CD4-positive, alpha-beta T cell (primary cell): ENCODE measurements at regions not wholly inside any gene's neighbourhood (a gene's known extent, or its start where the extent isn't known, plus 50 kb on each side); places are given as distances from the start of the nearest gene placed in this dataset.
"Not testable (repeated sequence)": the region's sequence is repeated elsewhere in the genome, so short reads cannot be mapped to it uniquely, and the experiment has no call there.

Source experiments
- ATAC-seq: fragments of 200-7000 bp; cut with Tn5 transposase; one replicate; pipeline ENCODE4 v1.10.0; 2022; ENCODE audit warnings: mild to moderate bottlenecking; ENCODE audit not compliant: poor library complexity
- CTCF ChIA-PET: fragments of 350-600 bp; sonication (Branson Sonifier 250); formaldehyde crosslinking; loops from one replicate; lab custom pipeline; 2021; ENCODE audit warnings: antibody characterized with exemption, inconsistent platforms; lab: Charles Lee
- POLR2A ChIA-PET: fragments of 350-600 bp; sonication (Branson Sonifier 250); formaldehyde crosslinking; loops from one replicate; lab custom pipeline; 2021; ENCODE audit warnings: antibody characterized with exemption, inconsistent platforms; lab: Charles Lee
- DNase-seq, 14 experiments: peaks; one replicate each; pipeline ENCODE4 v3.0.0-alpha.2; 2013 to 2020; ENCODE audit warnings: mixed read lengths in 2 of 14
- H3K27ac ChIP-seq, 2 donors: one replicate each; pipeline versions ENCODE4 v1.5.1 to v1.7.0; 2013; ENCODE audit warnings: low read length in 2 of 2, low read depth in 1 of 2, mild to moderate bottlenecking in 1 of 2
- H3K27me3 ChIP-seq, 2 experiments: 1 replicate in 1 of 2; 2 replicates in 1 of 2; pipeline versions ENCODE4 v1.6.1 to v1.7.0; 2013; ENCODE audit warnings: low read length in 2 of 2, control low read depth in 1 of 2, mild to moderate bottlenecking in 1 of 2, moderate library complexity in 1 of 2; ENCODE audit not compliant: insufficient read depth in 2 of 2, control insufficient read depth in 1 of 2
- H3K36me3 ChIP-seq: one replicate; pipeline ENCODE4 v1.6.1; 2013; ENCODE audit warnings: low read length, control low read depth; ENCODE audit not compliant: insufficient read depth
- H3K4me1 ChIP-seq: one replicate; pipeline ENCODE4 v1.6.1; 2013; ENCODE audit warnings: low read length, control low read depth; ENCODE audit not compliant: insufficient read depth
- H3K4me3 ChIP-seq: one replicate; pipeline ENCODE4 v1.5.1; 2013; ENCODE audit warnings: mild to moderate bottlenecking, low read length, moderate library complexity
- H3K9me3 ChIP-seq, 2 experiments: 1 replicate in 1 of 2; 2 replicates in 1 of 2; pipeline versions ENCODE4 v1.6.1 to v1.7.0; 2013; ENCODE audit warnings: low read length in 2 of 2, mild to moderate bottlenecking in 2 of 2, control low read depth in 1 of 2, moderate library complexity in 1 of 2; ENCODE audit not compliant: control insufficient read depth in 1 of 2, insufficient read depth in 1 of 2
- H3K27ac Mint-ChIP-seq: one replicate; pipeline ENCODE4 v1.8.0; 2020; ENCODE audit warnings: mixed read lengths
- H3K27me3 Mint-ChIP-seq: one replicate; pipeline ENCODE4 v1.8.0; 2021; ENCODE audit warnings: mixed read lengths
- H3K36me3 Mint-ChIP-seq: one replicate; pipeline ENCODE4 v1.8.0; 2021; ENCODE audit warnings: low read depth, mixed read lengths
- H3K4me1 Mint-ChIP-seq: one replicate; pipeline ENCODE4 v1.8.0; 2021; ENCODE audit warnings: low read depth, mixed read lengths
- H3K4me3 Mint-ChIP-seq: one replicate; pipeline ENCODE4 v1.8.0; 2020; ENCODE audit warnings: mild to moderate bottlenecking, mixed read lengths
- H3K9me3 Mint-ChIP-seq: one replicate; pipeline ENCODE4 v1.8.0; 2020; ENCODE audit warnings: mixed read lengths
- intact Hi-C, 2 experiments: fragments of 100-400 bp; cut with DNase I in 1 of 2; cut with micrococcal nuclease in 1 of 2; formaldehyde crosslinking; loops; one replicate each; pipeline versions ENCODE4 v1.15.1 to v1.9.0; 2023 to 2025; cut with DNase I, micrococcal nuclease
- TF ChIP-seq, protein P1 (sequence below): fragments of 200-600 bp; IDR thresholded peaks from one replicate; pipeline ENCODE4 v1.8.0; 2022; ENCODE audit warnings: antibody characterized with exemption, mild to moderate bottlenecking

GRCh38 chr12:92061061-92061460 is 84.6 kb downstream of the BTG1 start:
- Histone ChIP-seq H3K9me3 (no peaks in the 10 kb centered on the region), H3K36me3 (no peaks in the 10 kb centered on the region), H3K27me3 (no peaks in the 10 kb centered on the region), H3K27ac (no peak overlapping the region), H3K4me1 (peaks cover 31% of the 10 kb centered on the region), H3K4me3 (no peak overlapping the region)
- intact Hi-C loops, result no loop called here
- H3K27ac Mint-ChIP-seq, result peak overlapping the region; percentile 90
- ChIA-PET POLR2A (no interaction called here), CTCF (no interaction called here)
- TF ChIP-seq, protein P1, sequence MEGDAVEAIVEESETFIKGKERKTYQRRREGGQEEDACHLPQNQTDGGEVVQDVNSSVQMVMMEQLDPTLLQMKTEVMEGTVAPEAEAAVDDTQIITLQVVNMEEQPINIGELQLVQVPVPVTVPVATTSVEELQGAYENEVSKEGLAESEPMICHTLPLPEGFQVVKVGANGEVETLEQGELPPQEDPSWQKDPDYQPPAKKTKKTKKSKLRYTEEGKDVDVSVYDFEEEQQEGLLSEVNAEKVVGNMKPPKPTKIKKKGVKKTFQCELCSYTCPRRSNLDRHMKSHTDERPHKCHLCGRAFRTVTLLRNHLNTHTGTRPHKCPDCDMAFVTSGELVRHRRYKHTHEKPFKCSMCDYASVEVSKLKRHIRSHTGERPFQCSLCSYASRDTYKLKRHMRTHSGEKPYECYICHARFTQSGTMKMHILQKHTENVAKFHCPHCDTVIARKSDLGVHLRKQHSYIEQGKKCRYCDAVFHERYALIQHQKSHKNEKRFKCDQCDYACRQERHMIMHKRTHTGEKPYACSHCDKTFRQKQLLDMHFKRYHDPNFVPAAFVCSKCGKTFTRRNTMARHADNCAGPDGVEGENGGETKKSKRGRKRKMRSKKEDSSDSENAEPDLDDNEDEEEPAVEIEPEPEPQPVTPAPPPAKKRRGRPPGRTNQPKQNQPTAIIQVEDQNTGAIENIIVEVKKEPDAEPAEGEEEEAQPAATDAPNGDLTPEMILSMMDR, result no peak
- H3K27me3 Mint-ChIP-seq, result no peaks in the 10 kb centered on the region
- H3K4me1 Mint-ChIP-seq, result peaks cover 99% of the 10 kb centered on the region
- ATAC-seq (no peak), DNase-seq (no peak)
- H3K36me3 Mint-ChIP-seq, result peaks cover 13% of the 10 kb centered on the region
- no peak overlapping the region for H3K4me3 Mint-ChIP-seq
- H3K9me3 Mint-ChIP-seq, result no peaks in the 10 kb centered on the region

DNA sequence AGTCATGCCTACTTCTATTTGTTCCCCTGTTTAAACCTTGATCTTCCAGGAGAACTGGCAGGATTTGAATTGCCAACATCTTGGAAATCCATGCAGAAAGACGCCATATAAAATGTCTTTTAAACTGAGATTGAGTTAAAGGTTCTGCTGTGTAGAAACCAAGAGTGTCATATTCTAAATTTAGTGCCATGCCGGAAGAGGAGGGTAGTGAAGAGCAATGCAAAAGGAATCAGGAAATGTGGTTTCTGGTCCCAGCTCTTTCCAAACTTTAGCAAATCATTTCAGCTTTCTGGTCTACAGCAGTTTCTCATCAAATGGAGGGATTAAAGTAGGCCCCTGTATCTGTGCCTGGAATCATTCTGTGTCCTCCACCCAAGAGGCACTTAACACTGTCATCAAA is 85.7 kb downstream of the BTG1 start:
- POLR2A ChIA-PET, result interaction anchor here (0.7 kb wide), 1 partner anchor 183 kb away, joined by 3 read pairs; no protein-coding TSS in a partner anchor
- Histone ChIP-seq H3K36me3 (no peaks in the 10 kb centered on the region), H3K4me1 (peaks cover 27% of the 10 kb centered on the region), H3K27me3 (no peaks in the 10 kb centered on the region), H3K27ac (no peak overlapping the region), H3K4me3 (no peak overlapping the region), H3K9me3 (no peaks in the 10 kb centered on the region)
- no peak overlapping the region for H3K4me3 Mint-ChIP-seq
- intact Hi-C loops, result loop anchor here (2.0 to 5.0 kb wide), 3 partner anchors 17 to 48 kb away; no protein-coding TSS in a partner anchor
- peak overlapping the region; percentile 90 for H3K27ac Mint-ChIP-seq
- no peaks in the 10 kb centered on the region for H3K9me3 Mint-ChIP-seq
- H3K4me1 Mint-ChIP-seq, result peaks cover 99% of the 10 kb centered on the region
- TF ChIP-seq, protein P1, result no peak
- CTCF ChIA-PET, result no interaction called here
- ATAC-seq (no peak), DNase-seq (no peak)
- H3K27me3 Mint-ChIP-seq, result no peaks in the 10 kb centered on the region
- H3K36me3 Mint-ChIP-seq, result peaks cover 18% of the 10 kb centered on the region

DNA sequence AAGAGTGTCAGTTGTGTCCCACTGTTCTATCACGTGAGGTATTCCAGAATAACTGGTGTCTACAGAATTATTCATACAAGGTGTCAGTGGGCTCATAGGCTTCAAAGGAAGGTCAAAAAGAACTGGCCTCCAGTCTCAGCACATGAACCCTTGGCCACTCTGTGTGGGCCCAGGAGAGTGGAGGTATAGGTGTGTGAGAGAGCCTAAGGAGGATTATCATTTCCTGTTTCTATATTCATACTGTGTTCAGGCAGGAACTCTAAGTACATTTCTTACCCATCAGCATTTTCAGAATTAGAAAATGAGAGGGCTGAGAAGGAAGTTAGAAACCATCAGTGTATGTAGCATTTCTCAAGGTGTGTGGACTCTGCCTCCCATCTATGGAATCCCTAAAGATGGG is 87.0 kb downstream of the BTG1 start:
- peak overlapping the region; percentile 16 for H3K4me3 Mint-ChIP-seq
- H3K27me3 Mint-ChIP-seq, result no peaks in the 10 kb centered on the region
- H3K4me3 ChIP-seq, result no peak overlapping the region
- H3K4me1 Mint-ChIP-seq, result peaks cover 88% of the 10 kb centered on the region
- H3K36me3 ChIP-seq, result no peaks in the 10 kb centered on the region
- H3K27ac ChIP-seq, result peak overlapping the region in 1 of 2 donors; percentile 50
- peaks cover 21% of the 10 kb centered on the region for H3K4me1 ChIP-seq
- intact Hi-C loops, result loop anchor here (2.0 to 5.0 kb wide), 3 partner anchors 18 to 46 kb away; no protein-coding TSS in a partner anchor
- ChIA-PET POLR2A (interaction anchor here (0.6 to 3.2 kb wide), 5 partner anchors 11 to 87 kb away, joined by 3 to 12 read pairs (median 5); partner anchors contain the start of gene BTG1), CTCF (no interaction called here)
- H3K36me3 Mint-ChIP-seq, result peaks cover 18% of the 10 kb centered on the region
- TF ChIP-seq, protein P1, result no peak
- H3K27ac Mint-ChIP-seq, result peak overlapping the region; percentile 90
- peak in 1 of 14 experiments; percentile 63 for DNase-seq
- no peaks in the 10 kb centered on the region for H3K9me3 Mint-ChIP-seq
- ATAC-seq, result peak; percentile 24
- H3K9me3 ChIP-seq, result no peaks in the 10 kb centered on the region
- H3K27me3 ChIP-seq, result no peaks in the 10 kb centered on the region

DNA sequence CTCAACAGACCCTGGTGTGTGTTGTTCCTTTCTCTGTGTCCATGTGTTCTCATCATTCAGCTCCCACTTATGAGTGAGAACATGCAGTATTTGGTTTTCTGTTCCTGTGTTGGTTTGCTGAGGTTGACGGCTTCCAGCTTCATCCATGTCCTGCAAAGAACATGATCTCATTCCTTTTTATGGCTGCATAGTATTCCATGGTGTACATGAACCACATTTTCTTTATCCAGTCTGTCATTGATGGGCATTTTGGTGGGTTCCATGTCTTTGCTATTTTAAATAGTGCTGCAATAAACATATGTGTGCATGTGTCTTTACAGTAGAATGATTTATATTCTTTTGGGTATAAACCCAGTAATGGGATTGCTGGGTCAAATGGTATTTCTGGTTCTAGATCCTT is 88.9 kb downstream of the BTG1 start:
- H3K9me3 ChIP-seq, H3K27me3 Mint-ChIP-seq, H3K36me3 ChIP-seq, CTCF ChIA-PET, ATAC-seq, H3K27me3 ChIP-seq, H3K9me3 Mint-ChIP-seq, H3K4me3 ChIP-seq, DNase-seq: not testable (repeated sequence)
- POLR2A ChIA-PET, result interaction anchor here (0.9 to 3.2 kb wide), 4 partner anchors 22 to 89 kb away, joined by 3 to 12 read pairs (median 4); partner anchors contain the start of gene BTG1
- intact Hi-C loops, result loop anchor here in 1 of 2 experiments (1.0 to 5.0 kb wide), 4 partner anchors 24 to 78 kb away; no protein-coding TSS in a partner anchor
- peak overlapping the region; percentile 90 for H3K27ac Mint-ChIP-seq
- peaks cover 19% of the 10 kb centered on the region for H3K36me3 Mint-ChIP-seq
- peaks cover 80% of the 10 kb centered on the region for H3K4me1 Mint-ChIP-seq
- Histone ChIP-seq H3K27ac (peak overlapping the region in 1 of 2 donors; percentile 58), H3K4me1 (peaks cover 21% of the 10 kb centered on the region)
- H3K4me3 Mint-ChIP-seq, result peak overlapping the region; percentile 26
